Mucosa of descending colon (tissue), 3 donors: ENCODE measurements at regions not wholly inside any gene's neighbourhood (a gene's known extent, or its start where the extent isn't known, plus 50 kb on each side); places are given as distances from the start of the nearest gene placed in this dataset.

Source experiments
- ATAC-seq: fragments of 200-7000 bp; cut with Tn5 transposase; one replicate; pipeline ENCODE4 v1.9.1; 2020; ENCODE audit warnings: mild to moderate bottlenecking, moderate library complexity
- DNase-seq, 3 donors: peaks; one replicate each; pipeline ENCODE4 v3.0.0-alpha.2; 2020
- H3K36me3 ChIP-seq: fragments of 200-600 bp; one replicate; pipeline ENCODE4 v1.8.0; 2021; ENCODE audit warnings: low read depth, mild to moderate bottlenecking
- H3K4me1 ChIP-seq: fragments of 200-600 bp; one replicate; pipeline ENCODE4 v1.8.0; 2021; ENCODE audit warnings: low read depth, mild to moderate bottlenecking
- H3K4me3 ChIP-seq: fragments of 200-600 bp; one replicate; pipeline ENCODE4 v1.8.0; 2021; ENCODE audit warnings: mild to moderate bottlenecking
- H3K9me3 ChIP-seq: fragments of 200-600 bp; one replicate; pipeline ENCODE4 v1.8.0; 2021; ENCODE audit warnings: mild to moderate bottlenecking
- CTCF ChIP-seq: fragments of 200-600 bp; IDR thresholded peaks from one replicate; pipeline ENCODE4 v1.8.0; 2022; ENCODE audit warnings: antibody characterized with exemption, mild to moderate bottlenecking
- intact Hi-C, 2 donors: fragments of 100-400 bp; cut with DNase I in 1 of 2; cut with micrococcal nuclease in 1 of 2; formaldehyde crosslinking; loops; one replicate each; pipeline versions ENCODE4 v1.11.0 to v1.11.1; 2022; cut with DNase I, micrococcal nuclease
- donor health status: DM: no; HTN: no; CAD: no; lungs with moderate emphysema.
- donor health status: DM: no; HTN: no; CAD: no.
- donor health status: DM: no; HTN: yes; CAD: no.

GRCh38 chr1:60394436-60394835, 320.9 kb upstream of the C1orf87 start:
- DNase-seq, result no peak
- no peaks in the 10 kb centered on the region for H3K36me3 ChIP-seq
- no peak overlapping the region for H3K4me3 ChIP-seq
- H3K4me1 ChIP-seq, result no peaks in the 10 kb centered on the region
- no peak for ATAC-seq
- TF ChIP-seq CTCF, result no peak
- H3K9me3 ChIP-seq, result no peaks in the 10 kb centered on the region
- intact Hi-C loops, result no loop called here

DNA sequence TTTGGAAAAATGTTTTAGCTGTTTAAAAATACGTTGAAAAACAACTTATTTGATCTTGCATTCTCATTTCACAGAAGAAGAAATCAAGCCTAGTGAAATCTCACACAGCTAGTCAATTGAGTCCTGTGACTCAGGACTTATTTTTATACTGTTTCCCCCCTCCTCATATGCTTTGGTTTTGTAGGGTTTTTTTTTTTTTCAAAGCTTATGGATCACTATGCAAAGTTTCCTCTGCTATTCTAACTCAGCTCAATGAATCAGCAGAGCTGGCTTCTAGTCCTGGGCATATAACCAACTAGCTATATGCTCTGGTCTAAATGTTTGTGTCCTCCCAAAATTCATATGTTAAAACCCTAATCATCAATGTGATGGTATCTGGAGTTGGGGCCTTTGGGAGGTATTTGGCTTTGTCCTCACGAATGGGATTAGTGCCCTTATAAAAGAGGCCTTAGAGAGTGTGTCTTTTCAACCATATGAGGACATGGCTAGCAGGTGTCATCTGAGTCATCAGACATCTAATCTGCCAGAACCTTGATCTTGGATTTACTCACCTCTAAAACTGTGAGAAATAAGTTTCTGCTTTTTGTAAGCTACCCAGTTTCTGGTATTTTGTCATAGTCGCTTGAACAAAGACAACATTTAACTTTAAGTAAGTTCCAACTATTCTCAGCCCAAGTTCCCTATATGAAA, 317.2 kb upstream of the C1orf87 start:
- Histone ChIP-seq H3K4me1 (no peaks in the 10 kb centered on the region), H3K9me3 (no peaks in the 10 kb centered on the region), H3K4me3 (no peak overlapping the region), H3K36me3 (no peaks in the 10 kb centered on the region)
- TF ChIP-seq CTCF, result no peak
- ATAC-seq (no peak), DNase-seq (no peak)
- intact Hi-C loops, result no loop called here

DNA sequence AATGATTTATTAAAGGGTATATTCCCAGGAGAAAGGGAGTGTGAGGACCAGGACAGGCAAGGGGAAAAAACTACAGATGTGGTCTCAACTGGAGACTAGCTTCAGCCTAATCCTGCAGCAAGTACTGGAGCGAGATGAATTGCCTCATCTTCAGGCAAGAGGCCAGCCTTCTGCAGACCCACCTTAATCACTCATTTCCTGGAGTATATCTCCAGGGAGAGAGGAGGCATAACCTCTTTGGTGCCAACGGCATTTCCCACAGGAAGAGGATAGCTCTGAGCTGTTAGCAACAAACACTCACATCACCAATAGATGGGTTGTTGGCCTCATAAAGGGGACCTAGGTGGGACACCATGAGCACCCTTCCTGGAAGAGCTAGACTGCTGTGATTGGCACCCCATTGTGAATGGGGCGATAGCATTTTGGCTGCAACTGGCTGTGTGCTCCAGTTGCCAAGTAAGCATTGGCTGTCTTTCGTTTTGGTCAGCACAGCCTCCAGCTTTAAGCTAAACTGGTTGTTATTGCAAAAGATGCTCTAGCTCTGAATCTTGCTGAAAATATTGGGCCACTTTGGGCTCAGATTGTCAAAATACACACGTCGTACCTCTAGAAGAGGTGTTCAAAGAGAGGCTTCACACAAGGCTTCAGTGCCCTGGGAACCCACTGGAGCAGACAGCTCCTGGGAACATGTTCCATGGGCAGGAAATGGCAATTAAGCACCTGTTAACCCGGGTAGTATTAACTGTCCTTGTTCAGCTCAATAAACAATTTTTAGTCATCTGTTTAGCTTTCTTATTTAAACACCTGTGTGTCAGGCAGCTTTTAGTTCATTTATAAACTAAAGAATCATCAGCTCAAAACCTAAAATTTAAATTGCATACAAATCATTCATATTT, 314.8 kb upstream of the C1orf87 start:
- DNase-seq, result no peak

GRCh38 chr1:60387175-60387574, 313.6 kb upstream of the C1orf87 start:
- no peaks in the 10 kb centered on the region for H3K9me3 ChIP-seq
- H3K36me3 ChIP-seq, result no peaks in the 10 kb centered on the region
- no peak for TF ChIP-seq CTCF
- DNase-seq, result no peak
- no peaks in the 10 kb centered on the region for H3K4me1 ChIP-seq
- ATAC-seq, result no peak
- intact Hi-C loops, result no loop called here
- no peak overlapping the region for H3K4me3 ChIP-seq

More for the DNA sequence above, 314.8 kb upstream of the C1orf87 start:
- no peak overlapping the region for H3K4me3 ChIP-seq
- H3K36me3 ChIP-seq, result no peaks in the 10 kb centered on the region
- no peak for TF ChIP-seq CTCF
- no peaks in the 10 kb centered on the region for H3K4me1 ChIP-seq
- no peaks in the 10 kb centered on the region for H3K9me3 ChIP-seq
- ATAC-seq, result no peak
- intact Hi-C loops, result no loop called here

DNA sequence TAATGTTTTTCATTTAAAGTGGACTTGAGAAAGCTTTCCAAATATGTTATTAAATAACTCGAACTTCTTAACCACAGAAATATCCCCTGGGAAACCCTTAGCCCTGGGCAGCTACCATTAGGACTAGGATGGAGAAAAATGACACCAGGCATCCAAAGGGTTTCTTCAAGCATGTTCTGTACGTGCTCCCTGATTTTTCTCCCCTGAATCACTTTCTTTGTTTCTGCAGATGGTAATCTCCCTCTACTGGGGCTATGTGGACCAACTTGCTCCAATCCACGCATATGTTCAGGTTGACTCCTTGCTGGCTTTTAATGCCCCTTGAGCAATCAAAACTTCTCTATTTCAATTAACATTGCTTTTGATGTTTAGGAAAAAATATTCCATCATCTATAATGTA, 312.7 kb upstream of the C1orf87 start:
- H3K9me3 ChIP-seq, result no peaks in the 10 kb centered on the region
- intact Hi-C loops, result no loop called here
- H3K4me3 ChIP-seq, result no peak overlapping the region
- H3K36me3 ChIP-seq, result no peaks in the 10 kb centered on the region
- ATAC-seq, result no peak
- no peak for DNase-seq
- TF ChIP-seq CTCF, result no peak
- H3K4me1 ChIP-seq, result no peaks in the 10 kb centered on the region
